ENCODE measurements at regions not wholly inside any gene's neighbourhood (a gene's known extent, or its start where the extent isn't known, plus 50 kb on each side); places are given as distances from the start of the nearest gene placed in this dataset.

DNA sequence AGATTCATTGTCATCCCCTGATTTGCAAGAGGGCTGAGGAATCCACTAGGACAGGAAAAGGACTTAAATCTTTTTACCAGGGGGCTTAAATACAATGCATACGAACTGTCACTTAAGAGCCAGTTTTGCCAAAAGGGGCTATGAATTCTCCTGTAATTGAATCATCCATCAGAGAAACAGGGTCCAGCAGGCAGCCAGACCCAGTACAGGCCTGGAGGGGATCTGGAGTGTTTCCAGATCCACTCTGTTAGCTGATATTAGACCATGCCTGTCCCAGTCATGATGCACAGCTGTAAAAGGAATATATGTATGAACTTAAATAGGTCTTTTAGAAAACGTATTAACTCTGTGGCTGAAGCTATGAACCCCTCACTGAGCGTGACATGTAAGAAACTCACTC is 53.8 kb upstream of the PRSS23 start:
- H2AFZ ChIP-seq (ENCODE audit: low read length) = no peak overlapping the region
- peaks cover 66% of the 10 kb centered on the region for H3K4me1 ChIP-seq (ENCODE audit: insufficient read depth, low read length)
- TF ChIP-seq, protein P1, sequence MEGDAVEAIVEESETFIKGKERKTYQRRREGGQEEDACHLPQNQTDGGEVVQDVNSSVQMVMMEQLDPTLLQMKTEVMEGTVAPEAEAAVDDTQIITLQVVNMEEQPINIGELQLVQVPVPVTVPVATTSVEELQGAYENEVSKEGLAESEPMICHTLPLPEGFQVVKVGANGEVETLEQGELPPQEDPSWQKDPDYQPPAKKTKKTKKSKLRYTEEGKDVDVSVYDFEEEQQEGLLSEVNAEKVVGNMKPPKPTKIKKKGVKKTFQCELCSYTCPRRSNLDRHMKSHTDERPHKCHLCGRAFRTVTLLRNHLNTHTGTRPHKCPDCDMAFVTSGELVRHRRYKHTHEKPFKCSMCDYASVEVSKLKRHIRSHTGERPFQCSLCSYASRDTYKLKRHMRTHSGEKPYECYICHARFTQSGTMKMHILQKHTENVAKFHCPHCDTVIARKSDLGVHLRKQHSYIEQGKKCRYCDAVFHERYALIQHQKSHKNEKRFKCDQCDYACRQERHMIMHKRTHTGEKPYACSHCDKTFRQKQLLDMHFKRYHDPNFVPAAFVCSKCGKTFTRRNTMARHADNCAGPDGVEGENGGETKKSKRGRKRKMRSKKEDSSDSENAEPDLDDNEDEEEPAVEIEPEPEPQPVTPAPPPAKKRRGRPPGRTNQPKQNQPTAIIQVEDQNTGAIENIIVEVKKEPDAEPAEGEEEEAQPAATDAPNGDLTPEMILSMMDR (IDR thresholded peaks at IDR 0.05; ENCODE audit: extremely low read depth, low read depth, low read length) = no peak
- no peak overlapping the region for H3K4me3 ChIP-seq (ENCODE audit: insufficient read depth, low read length)
- H3K27ac ChIP-seq (ENCODE audit: low read depth, low read length) = peak overlapping the region; percentile 99
- H3K9me3 ChIP-seq (ENCODE audit: low read depth, low read length) = no peaks in the 10 kb centered on the region
- no peak for DNase-seq (ENCODE audit: insufficient read length, low spot score, missing footprints)
- H3K36me3 ChIP-seq (ENCODE audit: insufficient read depth, low read length) = no peaks in the 10 kb centered on the region
- H4K20me1 ChIP-seq (ENCODE audit: insufficient read depth, low read length) = no peaks in the 10 kb centered on the region
- no peaks in the 10 kb centered on the region for H3K27me3 ChIP-seq (ENCODE audit: insufficient read depth, low read length)
- no peaks in the 10 kb centered on the region for H3K79me2 ChIP-seq (ENCODE audit: insufficient read depth, low read length)
- peak overlapping the region; percentile 12 for H3K4me2 ChIP-seq (ENCODE audit: insufficient read depth, low read length)

DNA sequence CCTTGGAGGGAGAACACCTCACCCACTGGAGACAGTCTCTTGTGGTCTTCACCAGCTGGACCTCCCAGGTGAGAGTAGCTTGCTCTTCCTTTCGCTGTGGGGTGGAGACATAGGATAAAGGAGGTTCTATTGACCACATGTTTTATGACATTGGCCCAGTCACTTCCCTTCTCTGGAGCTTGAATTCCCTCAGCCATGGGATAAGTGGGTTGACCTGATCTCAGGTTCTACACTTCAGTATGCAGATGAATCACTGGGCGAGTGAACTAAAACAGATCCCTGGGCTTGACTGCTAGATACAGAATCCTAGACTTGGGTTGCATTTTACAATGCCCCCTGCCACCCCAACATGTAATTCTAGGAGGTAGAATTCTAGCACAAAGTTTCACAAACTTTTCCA is 54.8 kb upstream of the PRSS23 start:
- Histone ChIP-seq H3K4me1 (ENCODE audit: insufficient read depth, low read length) (peaks cover 75% of the 10 kb centered on the region), H4K20me1 (ENCODE audit: insufficient read depth, low read length) (no peaks in the 10 kb centered on the region), H3K36me3 (ENCODE audit: insufficient read depth, low read length) (no peaks in the 10 kb centered on the region), H3K79me2 (ENCODE audit: insufficient read depth, low read length) (no peaks in the 10 kb centered on the region), H2AFZ (ENCODE audit: low read length) (no peak overlapping the region), H3K9me3 (ENCODE audit: low read depth, low read length) (no peaks in the 10 kb centered on the region), H3K4me3 (ENCODE audit: insufficient read depth, low read length) (no peak overlapping the region), H3K27me3 (ENCODE audit: insufficient read depth, low read length) (no peaks in the 10 kb centered on the region), H3K4me2 (ENCODE audit: insufficient read depth, low read length) (no peak overlapping the region), H3K27ac (ENCODE audit: low read depth, low read length) (peak overlapping the region; percentile 99)
- TF ChIP-seq, protein P1 (IDR thresholded peaks at IDR 0.05; ENCODE audit: extremely low read depth, low read depth, low read length) = no peak
- no peak for DNase-seq (ENCODE audit: insufficient read length, low spot score, missing footprints)

DNA sequence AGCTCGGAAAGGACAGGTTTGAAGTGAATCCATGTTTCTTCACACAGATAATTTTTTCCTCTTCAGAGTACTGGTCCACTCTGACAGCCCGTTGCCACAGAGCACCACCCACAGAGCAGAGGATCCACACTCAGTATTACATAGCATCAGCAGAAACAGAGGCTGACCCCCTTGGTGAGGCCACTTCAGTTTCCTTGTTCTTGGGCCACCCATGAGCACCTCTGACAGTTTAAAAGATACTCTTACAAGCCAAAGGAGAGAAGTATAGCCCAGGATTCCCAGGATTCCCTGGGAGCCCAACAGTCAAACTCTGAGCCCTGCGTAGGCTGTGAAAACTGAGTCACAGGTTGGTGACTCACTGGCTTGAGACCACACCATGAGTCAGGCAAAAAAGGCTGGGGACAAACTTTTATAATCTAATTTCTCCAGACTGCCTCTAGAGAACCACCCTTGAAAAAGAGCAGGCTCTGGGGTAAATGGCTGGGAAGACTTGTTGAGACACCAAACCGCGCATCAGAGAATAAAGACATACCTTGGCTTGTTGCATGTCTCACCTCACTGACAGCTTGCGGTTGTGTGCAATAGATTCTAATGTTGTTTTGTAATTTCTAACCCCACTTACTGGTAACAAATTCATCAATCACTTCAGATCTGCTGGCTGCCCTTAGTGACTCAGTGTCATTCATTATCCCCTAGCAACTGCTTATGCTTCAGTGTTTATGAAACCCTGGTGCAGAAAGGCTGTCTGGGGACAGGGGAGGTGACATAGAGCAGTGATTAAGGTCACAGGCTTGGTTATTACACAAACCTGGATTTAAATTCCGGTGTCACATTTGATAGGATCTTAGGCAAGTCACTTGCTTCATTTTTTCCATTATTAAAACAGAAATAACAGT is 56.9 kb upstream of the PRSS23 start:
- DNase-seq (ENCODE audit: insufficient read length, low spot score, missing footprints) = peak; percentile 85
- Histone ChIP-seq H3K36me3 (ENCODE audit: insufficient read depth, low read length) (no peaks in the 10 kb centered on the region), H3K9me3 (ENCODE audit: low read depth, low read length) (no peaks in the 10 kb centered on the region), H3K4me2 (ENCODE audit: insufficient read depth, low read length) (peak overlapping the region; percentile 67), H2AFZ (ENCODE audit: low read length) (no peak overlapping the region), H3K4me3 (ENCODE audit: insufficient read depth, low read length) (peak overlapping the region; percentile 27), H3K27ac (ENCODE audit: low read depth, low read length) (peak overlapping the region; percentile 99), H3K79me2 (ENCODE audit: insufficient read depth, low read length) (no peaks in the 10 kb centered on the region), H4K20me1 (ENCODE audit: insufficient read depth, low read length) (no peaks in the 10 kb centered on the region), H3K27me3 (ENCODE audit: insufficient read depth, low read length) (no peaks in the 10 kb centered on the region), H3K4me1 (ENCODE audit: insufficient read depth, low read length) (peaks cover 77% of the 10 kb centered on the region)
- TF ChIP-seq, protein P1 (IDR thresholded peaks at IDR 0.05; ENCODE audit: extremely low read depth, low read depth, low read length) = no peak

Data from osteoblast (primary cell).